ENCODE measurements at regions not wholly inside any gene's neighbourhood (a gene's known extent, or its start where the extent isn't known, plus 50 kb on each side); places are given as distances from the start of the nearest gene placed in this dataset.

DNA sequence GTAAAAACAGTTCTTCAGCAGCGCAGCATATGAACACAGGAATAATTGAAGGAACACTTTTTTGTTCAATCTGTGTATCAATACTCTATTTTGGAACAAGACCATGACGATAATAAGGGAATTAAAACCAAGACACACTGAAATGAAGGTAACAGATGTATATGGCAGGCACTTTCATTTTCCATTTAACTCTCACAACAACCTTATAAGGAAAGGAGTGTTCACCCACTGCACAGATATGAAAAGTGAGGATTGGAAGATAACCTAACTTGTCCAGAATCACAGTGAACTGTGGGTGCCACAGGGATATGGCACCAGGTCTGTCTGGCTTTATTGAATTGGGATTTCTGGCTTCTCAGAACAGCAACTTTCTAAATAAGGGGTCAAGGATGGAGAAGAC is 153.3 kb downstream of the MID1IP1 start:
- TF ChIP-seq CTCF (IDR thresholded peaks at IDR 0.05) (no peak), EP300 (IDR thresholded peaks at IDR 0.05; ENCODE audit: low read depth) (no peak), POLR2A (IDR thresholded peaks at IDR 0.05) (no peak)

Measured in transverse colon (tissue), 3 donors.